ENCODE measurements at regions not wholly inside any gene's neighbourhood (a gene's known extent, or its start where the extent isn't known, plus 50 kb on each side); places are given as distances from the start of the nearest gene placed in this dataset.
A peak's percentile ranks its signal among the peaks of the same experiment; 100 is the strongest.

DNA sequence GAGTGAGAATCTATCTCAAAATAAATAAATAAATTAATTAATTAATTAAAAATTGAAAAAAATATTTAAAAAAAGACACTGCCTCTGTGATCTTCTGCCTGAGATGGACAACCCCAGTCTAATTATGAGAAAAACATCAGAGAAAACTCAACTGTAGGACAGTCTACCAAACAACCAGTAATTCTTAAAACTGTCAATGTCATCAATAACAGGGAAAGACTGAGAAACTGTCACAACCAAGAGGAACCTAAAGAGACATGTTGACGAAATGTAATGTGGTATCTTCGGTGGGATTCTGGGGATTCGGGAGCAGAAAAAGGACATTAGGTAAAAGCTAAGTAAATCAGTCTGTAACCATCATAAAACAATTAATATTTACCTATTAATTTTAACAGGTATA lies 265.4 kb upstream of the LMCD1 start:
- no peak overlapping the region for H3K4me3 Mint-ChIP-seq
- no peak for ATAC-seq (replicated peaks in 1 of 2)
- no peak for DNase-seq
- no peaks in the 10 kb centered on the region for H3K36me3 Mint-ChIP-seq (ENCODE audit: insufficient read depth in 2 of 2)
- H3K4me1 Mint-ChIP-seq (ENCODE audit: low read depth), result no peaks in the 10 kb centered on the region
- H3K9me3 Mint-ChIP-seq, result no peaks in the 10 kb centered on the region
- no peak overlapping the region for H3K27ac Mint-ChIP-seq
- H3K27me3 Mint-ChIP-seq (ENCODE audit: low read depth), result peaks cover 7% of the 10 kb centered on the region

DNA sequence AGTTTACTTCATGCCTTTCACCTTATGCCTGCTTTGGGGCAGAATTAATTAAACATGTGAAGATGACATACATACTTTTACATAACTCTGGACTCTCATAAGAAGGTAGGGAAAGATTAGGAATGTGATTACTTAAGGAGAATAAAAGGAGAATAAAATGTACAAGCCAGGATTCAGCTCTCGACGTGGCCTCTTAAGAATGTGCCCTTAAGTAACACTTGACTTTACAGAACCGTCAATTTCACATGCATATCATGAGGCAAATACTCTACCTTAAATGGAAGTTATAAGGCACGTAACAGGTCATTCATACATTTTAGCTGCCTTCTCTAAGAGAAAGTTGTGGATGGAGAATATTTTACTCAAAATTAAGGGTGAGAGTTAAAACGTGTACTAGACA lies 263.7 kb upstream of the LMCD1 start:
- H3K27me3 Mint-ChIP-seq (ENCODE audit: low read depth), result no peaks in the 10 kb centered on the region
- H3K27ac Mint-ChIP-seq, result no peak overlapping the region
- ATAC-seq (replicated peaks in 1 of 2) (no peak), DNase-seq (no peak)
- H3K36me3 Mint-ChIP-seq (ENCODE audit: insufficient read depth in 2 of 2), result no peaks in the 10 kb centered on the region
- H3K9me3 Mint-ChIP-seq, result peaks cover 0 to 2% of the 10 kb centered on the region in 2 donors
- no peaks in the 10 kb centered on the region for H3K4me1 Mint-ChIP-seq (ENCODE audit: low read depth)
- H3K4me3 Mint-ChIP-seq, result no peak overlapping the region

DNA sequence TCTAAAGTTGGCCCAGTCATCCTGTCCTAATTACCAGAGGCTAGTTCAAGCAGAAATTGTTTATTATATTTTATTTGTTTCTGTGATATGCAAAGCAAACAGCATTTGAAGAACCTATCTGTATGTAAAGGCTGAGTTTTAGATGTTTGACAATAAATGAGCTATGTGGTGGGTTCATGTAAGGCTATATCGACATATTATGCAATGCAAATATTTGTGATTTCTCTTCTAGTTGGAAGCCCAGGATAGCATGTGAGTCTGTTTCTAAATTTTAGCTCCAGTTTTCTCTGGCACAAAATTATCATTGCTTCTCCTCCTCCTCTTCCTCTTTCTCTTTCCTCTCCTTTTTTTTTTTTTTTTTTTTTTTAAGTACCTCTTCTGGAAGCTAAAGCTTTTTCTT lies 263.2 kb upstream of the LMCD1 start:
- no peak for DNase-seq
- ATAC-seq (replicated peaks in 1 of 2), result no peak
- peaks cover 0 to 2% of the 10 kb centered on the region in 2 donors for H3K9me3 Mint-ChIP-seq
- no peak overlapping the region for H3K4me3 Mint-ChIP-seq
- no peaks in the 10 kb centered on the region for H3K27me3 Mint-ChIP-seq (ENCODE audit: low read depth)
- H3K36me3 Mint-ChIP-seq (ENCODE audit: insufficient read depth in 2 of 2), result no peaks in the 10 kb centered on the region
- H3K27ac Mint-ChIP-seq, result no peak overlapping the region
- no peaks in the 10 kb centered on the region for H3K4me1 Mint-ChIP-seq (ENCODE audit: low read depth)

DNA sequence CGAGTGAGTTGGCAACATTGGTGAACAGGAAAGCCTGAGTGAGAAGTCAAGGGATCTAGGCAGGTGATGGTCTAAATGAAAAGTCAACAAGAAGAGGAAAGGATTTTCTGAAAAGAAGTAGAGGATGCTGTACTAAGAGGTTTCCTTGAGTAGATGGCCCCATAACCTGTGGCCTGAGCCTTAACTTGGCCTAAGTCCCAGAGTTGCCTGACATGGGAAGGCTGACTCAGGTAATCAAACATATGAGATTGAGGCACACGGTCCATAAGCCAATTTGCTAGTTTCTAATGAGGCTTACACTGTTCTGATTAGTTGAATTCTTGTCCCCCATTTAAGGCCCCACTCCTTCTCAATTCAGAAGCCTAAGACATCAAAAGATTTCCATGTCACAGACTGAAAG lies 262.5 kb upstream of the LMCD1 start:
- no peak overlapping the region for H3K4me3 Mint-ChIP-seq
- no peaks in the 10 kb centered on the region for H3K27me3 Mint-ChIP-seq (ENCODE audit: low read depth)
- no peak overlapping the region for H3K27ac Mint-ChIP-seq
- DNase-seq (no peak), ATAC-seq (replicated peaks in 1 of 2) (no peak)
- H3K4me1 Mint-ChIP-seq (ENCODE audit: low read depth), result no peaks in the 10 kb centered on the region
- H3K9me3 Mint-ChIP-seq, result peaks cover 0 to 2% of the 10 kb centered on the region in 2 donors
- H3K36me3 Mint-ChIP-seq (ENCODE audit: insufficient read depth in 2 of 2), result no peaks in the 10 kb centered on the region

DNA sequence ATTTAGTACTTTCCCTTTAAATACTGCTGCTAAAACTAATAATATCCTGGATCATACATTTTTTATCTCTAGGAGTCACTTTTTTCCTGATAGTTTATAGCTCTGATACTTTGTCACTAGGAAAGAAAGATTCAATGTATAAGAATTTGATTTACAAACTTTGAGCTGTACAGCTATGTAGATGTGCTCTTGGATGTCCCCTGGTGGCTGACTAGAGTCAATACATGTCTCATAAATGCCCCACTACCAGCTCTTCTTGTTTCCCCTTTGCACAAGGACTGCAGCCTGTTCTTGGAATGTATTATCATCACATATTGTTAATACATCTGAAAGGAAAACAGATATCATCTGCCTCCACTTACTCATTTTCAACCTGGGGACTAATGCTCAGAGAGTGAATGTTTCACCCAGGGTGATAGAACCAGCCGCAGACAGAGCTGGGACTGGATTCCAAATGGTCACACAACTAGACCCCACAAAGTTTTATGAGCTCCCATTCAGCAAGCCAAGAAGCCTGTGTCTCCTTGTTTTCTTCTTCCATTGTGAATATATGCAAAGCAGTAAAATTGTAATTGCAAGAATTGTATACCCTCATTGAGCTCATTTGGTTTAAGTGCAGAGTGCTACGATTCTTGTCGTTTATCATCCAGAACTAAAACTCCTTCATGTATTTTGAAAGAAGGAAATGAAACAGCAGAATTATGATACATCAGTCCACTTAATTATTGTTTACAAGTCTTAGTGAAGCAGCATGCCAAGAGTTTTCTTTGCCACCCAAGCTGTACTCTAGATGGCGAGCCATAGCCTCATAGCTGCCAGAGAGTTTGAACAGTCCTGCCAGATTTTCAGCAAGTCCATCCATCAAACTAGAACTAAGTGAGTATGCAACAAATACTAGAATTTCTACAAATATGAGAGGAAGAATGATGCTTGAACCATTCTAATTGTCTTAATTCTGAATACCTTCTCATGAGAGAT lies 261.6 kb upstream of the LMCD1 start:
- Mint-ChIP-seq H3K27me3 (ENCODE audit: low read depth) (no peaks in the 10 kb centered on the region), H3K4me1 (ENCODE audit: low read depth) (no peaks in the 10 kb centered on the region), H3K27ac (no peak overlapping the region), H3K4me3 (no peak overlapping the region), H3K36me3 (ENCODE audit: insufficient read depth in 2 of 2) (no peaks in the 10 kb centered on the region), H3K9me3 (peaks cover 0 to 2% of the 10 kb centered on the region in 2 donors)
- ATAC-seq (replicated peaks in 1 of 2), result peak in 1 of 2 donors; percentile 43
- peak; percentile 9 to 41 for DNase-seq

DNA sequence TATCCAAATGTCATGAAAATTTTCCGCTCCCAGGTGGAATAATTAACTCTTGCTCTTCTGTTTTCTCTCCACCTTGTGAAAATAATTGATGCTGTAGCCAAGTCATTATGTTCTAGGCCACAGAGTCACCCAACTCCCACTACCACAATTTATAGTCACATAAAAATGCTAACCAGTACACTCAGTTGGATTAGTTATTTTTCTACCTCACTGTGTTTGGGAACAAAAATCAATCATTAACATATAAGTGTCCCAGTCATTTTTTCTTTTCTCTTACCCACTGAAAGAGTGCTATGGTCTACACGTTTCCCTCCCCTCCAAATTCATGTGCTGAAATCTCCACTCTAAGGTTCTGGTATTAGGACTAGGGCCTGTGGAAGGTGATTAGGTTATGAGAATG lies 255.6 kb upstream of the LMCD1 start:
- no peaks in the 10 kb centered on the region for H3K36me3 Mint-ChIP-seq (ENCODE audit: insufficient read depth in 2 of 2)
- ATAC-seq (replicated peaks in 1 of 2), result no peak
- DNase-seq, result no peak
- H3K9me3 Mint-ChIP-seq, result peaks cover 0 to 2% of the 10 kb centered on the region in 2 donors
- no peaks in the 10 kb centered on the region for H3K27me3 Mint-ChIP-seq (ENCODE audit: low read depth)
- H3K4me3 Mint-ChIP-seq, result no peak overlapping the region
- no peak overlapping the region for H3K27ac Mint-ChIP-seq
- no peaks in the 10 kb centered on the region for H3K4me1 Mint-ChIP-seq (ENCODE audit: low read depth)

DNA sequence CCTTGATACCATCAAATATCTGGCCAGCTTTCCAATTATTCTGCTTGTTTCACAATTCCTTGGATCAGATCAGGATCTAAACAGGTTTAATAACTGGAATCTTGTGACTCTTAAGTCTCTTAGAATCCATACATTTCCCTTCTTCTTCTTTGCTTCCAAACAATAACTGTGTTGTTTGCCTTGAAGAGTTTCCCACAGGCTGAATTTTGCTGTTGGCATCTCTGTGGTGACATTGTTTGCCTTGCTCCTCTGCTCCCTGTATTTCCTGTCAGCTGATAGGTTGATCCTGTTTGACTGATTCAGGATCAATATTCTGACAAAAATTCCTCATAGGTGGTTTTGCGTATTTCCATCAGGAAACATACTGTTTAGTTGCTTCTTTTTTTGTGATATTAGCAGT lies 248.4 kb upstream of the LMCD1 start:
- H3K9me3 Mint-ChIP-seq, result peaks cover 0 to 4% of the 10 kb centered on the region in 2 donors
- DNase-seq (no peak), ATAC-seq (replicated peaks in 1 of 2) (no peak)
- no peak overlapping the region for H3K27ac Mint-ChIP-seq
- H3K4me3 Mint-ChIP-seq, result no peak overlapping the region
- no peaks in the 10 kb centered on the region for H3K27me3 Mint-ChIP-seq (ENCODE audit: low read depth)
- no peaks in the 10 kb centered on the region for H3K36me3 Mint-ChIP-seq (ENCODE audit: insufficient read depth in 2 of 2)
- no peaks in the 10 kb centered on the region for H3K4me1 Mint-ChIP-seq (ENCODE audit: low read depth)

DNA sequence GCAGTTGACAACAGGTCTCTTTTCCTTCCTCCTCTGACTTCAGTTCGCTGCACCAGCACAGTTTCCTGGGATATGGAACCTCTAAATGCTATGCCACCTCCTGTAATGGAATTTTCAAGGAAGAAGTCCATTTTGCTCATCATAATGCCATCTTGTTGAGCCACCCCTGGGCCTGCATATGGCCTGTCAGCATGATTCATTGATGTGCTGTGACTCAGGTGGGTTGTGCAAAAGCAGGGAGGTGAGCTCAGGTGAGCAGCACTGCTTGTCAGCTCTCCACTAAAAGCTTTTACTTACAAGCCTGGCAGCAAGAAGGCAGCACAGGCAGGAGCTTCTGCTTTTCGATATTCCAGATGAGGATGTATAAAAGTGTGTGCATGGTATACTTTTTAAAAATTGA lies 247.1 kb upstream of the LMCD1 start:
- Mint-ChIP-seq H3K36me3 (ENCODE audit: insufficient read depth in 2 of 2) (no peaks in the 10 kb centered on the region), H3K27ac (no peak overlapping the region), H3K27me3 (ENCODE audit: low read depth) (no peaks in the 10 kb centered on the region), H3K9me3 (peaks cover 0 to 4% of the 10 kb centered on the region in 2 donors), H3K4me1 (ENCODE audit: low read depth) (no peaks in the 10 kb centered on the region), H3K4me3 (no peak overlapping the region)
- ATAC-seq (replicated peaks in 1 of 2), result no peak
- no peak for DNase-seq

DNA sequence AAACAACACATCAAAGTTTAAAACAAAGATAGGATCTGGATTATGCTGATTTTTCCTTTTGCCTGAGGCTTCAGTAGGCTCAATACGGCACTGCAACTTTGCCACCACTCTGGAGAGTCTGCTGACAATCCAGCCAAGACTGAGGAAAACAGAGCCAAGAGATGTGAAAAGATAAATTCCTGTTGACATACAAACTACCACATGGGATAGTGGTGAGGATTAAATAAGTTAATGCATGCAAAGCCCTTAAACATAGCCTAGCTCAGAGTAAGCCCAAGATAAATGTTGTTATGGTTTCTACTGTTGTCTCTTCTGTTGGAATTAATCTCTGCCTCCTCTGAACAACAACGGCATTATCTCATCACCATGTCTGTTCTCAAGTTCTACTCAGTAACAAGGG lies 245.9 kb upstream of the LMCD1 start:
- no peak for ATAC-seq (replicated peaks in 1 of 2)
- Mint-ChIP-seq H3K27me3 (ENCODE audit: low read depth) (no peaks in the 10 kb centered on the region), H3K9me3 (peaks cover 0 to 4% of the 10 kb centered on the region in 2 donors), H3K27ac (no peak overlapping the region), H3K4me3 (no peak overlapping the region), H3K4me1 (ENCODE audit: low read depth) (no peaks in the 10 kb centered on the region), H3K36me3 (ENCODE audit: insufficient read depth in 2 of 2) (no peaks in the 10 kb centered on the region)
- DNase-seq, result no peak

DNA sequence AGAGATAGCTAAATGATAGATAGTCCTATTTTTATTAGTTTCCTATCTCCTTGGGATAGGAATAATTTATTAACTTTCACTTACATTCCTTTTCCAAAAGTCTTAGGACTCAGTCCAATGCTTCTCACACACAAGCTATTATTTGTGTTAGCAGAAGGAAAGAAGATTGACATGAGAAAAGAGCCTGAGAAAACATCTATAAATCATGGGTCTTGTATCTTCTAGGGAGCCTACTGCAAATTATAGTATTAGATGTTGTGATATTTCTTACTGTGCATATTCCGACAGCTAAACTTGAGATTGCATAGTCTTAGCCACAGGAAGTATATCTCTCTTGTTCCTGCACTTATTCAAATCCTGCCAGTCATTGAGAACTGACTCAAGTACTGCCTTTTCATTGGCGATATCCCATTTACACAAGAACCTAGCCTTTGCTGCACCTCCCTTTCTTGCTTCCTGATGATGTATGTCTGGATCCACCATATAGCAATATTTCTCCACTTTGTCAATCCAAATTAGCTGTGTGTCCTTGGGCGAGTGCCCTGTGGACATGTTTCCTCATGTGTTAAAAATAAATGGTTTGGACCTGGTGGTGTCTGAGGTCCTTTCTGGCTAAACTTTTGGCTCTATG lies 245.1 kb upstream of the LMCD1 start:
- no peaks in the 10 kb centered on the region for H3K36me3 Mint-ChIP-seq (ENCODE audit: insufficient read depth in 2 of 2)
- H3K4me1 Mint-ChIP-seq (ENCODE audit: low read depth), result no peaks in the 10 kb centered on the region
- ATAC-seq (replicated peaks in 1 of 2), result no peak
- H3K27me3 Mint-ChIP-seq (ENCODE audit: low read depth), result no peaks in the 10 kb centered on the region
- DNase-seq, result no peak
- H3K9me3 Mint-ChIP-seq, result peaks cover 2 to 4% of the 10 kb centered on the region in 2 donors
- no peak overlapping the region for H3K4me3 Mint-ChIP-seq
- no peak overlapping the region for H3K27ac Mint-ChIP-seq

DNA sequence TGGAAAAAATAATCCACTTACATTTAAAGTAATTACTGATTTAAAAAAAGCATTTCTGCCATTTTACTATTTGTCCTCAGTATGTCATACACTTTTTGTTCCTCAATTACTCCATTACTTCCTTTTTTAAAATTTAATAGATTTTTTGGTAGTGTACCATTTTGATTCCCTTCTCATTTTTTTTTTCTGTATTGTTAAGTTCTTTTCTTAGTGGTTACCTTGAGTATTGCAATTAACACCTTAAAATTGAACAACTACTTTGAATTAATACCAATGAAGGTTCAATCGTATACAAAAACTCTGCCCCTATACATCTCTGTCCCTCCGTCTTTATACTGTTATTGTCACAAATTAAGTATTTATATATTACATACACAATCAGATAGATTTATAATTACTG lies 240.6 kb upstream of the LMCD1 start:
- peaks cover 3 to 4% of the 10 kb centered on the region in 2 donors for H3K9me3 Mint-ChIP-seq
- H3K36me3 Mint-ChIP-seq (ENCODE audit: insufficient read depth in 2 of 2), result no peaks in the 10 kb centered on the region
- no peaks in the 10 kb centered on the region for H3K4me1 Mint-ChIP-seq (ENCODE audit: low read depth)
- H3K27me3 Mint-ChIP-seq (ENCODE audit: low read depth), result peaks cover 5% of the 10 kb centered on the region
- H3K27ac Mint-ChIP-seq, result no peak overlapping the region
- no peak overlapping the region for H3K4me3 Mint-ChIP-seq
- ATAC-seq (replicated peaks in 1 of 2) (no peak), DNase-seq (no peak)

DNA sequence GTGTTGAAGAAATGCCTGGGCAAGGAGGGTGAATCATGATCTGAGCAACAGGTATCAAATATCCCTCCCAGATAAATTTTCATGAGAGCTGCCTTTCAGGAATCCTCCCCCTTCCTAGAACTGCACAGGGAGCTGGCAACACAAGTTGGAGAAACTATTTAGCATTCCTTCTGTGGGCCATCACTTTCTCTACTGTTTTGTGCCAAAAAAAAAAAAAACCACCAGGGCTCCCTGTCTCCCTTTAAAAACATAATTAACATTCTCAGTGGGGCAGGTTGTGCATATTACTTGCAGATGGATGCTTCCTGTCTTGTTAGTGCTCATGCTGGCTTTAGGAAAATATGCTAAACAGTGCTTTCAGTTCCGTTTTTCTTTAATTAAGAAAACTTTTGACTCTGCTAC lies 234.9 kb upstream of the LMCD1 start:
- Mint-ChIP-seq H3K9me3 (no peaks in the 10 kb centered on the region), H3K36me3 (ENCODE audit: insufficient read depth in 2 of 2) (no peaks in the 10 kb centered on the region), H3K4me1 (ENCODE audit: low read depth) (no peaks in the 10 kb centered on the region), H3K4me3 (no peak overlapping the region), H3K27ac (no peak overlapping the region), H3K27me3 (ENCODE audit: low read depth) (peaks cover 5% of the 10 kb centered on the region)
- no peak for ATAC-seq (replicated peaks in 1 of 2)
- DNase-seq, result no peak

DNA sequence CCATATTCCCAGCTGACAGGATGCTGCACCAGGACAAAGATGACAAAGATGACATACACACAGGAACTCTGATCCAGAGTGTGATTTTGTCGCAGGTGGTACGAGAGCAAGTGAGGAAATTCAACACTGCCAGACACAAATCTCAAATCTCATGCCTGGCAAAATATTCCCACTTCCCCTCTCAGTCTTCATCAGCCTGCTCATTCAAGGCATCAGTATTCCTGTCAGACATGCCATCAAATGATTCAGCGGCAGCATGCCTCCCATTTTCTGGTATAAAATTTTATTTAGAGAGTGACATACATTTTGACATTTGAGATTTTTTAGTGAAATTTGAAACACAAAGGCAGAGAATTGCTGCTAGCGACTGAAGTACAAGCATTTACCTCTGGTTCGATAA lies 228.1 kb upstream of the LMCD1 start:
- H3K4me3 Mint-ChIP-seq, result no peak overlapping the region
- ATAC-seq (replicated peaks in 1 of 2), result no peak
- H3K27me3 Mint-ChIP-seq (ENCODE audit: low read depth), result no peaks in the 10 kb centered on the region
- H3K27ac Mint-ChIP-seq, result no peak overlapping the region
- no peaks in the 10 kb centered on the region for H3K9me3 Mint-ChIP-seq
- DNase-seq, result no peak
- no peaks in the 10 kb centered on the region for H3K4me1 Mint-ChIP-seq (ENCODE audit: low read depth)
- no peaks in the 10 kb centered on the region for H3K36me3 Mint-ChIP-seq (ENCODE audit: insufficient read depth in 2 of 2)

Data from activated T-cell treated with anti-CD3 and anti-CD28 coated beads, Interleukin-2, amount 50 U/mL, for 72 hours (primary cell).